ENCODE measurements at regions not wholly inside any gene's neighbourhood (a gene's known extent, or its start where the extent isn't known, plus 50 kb on each side); places are given as distances from the start of the nearest gene placed in this dataset.

DNA sequence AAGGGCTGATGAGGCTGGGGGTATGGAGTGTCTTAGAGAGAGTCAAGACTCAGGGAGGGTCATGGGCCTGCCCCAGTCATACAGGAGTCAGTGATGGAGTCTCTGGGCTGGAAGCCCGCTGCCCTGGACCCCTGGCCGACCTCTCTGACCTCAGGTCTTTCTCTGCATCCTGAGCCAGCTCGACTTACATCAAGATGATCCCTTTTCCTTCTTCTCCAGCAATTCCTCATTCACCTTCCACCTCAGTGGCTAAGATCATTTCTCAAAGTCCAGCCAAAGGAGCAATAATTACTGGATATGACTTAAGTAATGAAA is 308.6 kb downstream of the MATN1 start:
- no peak for DNase-seq (ENCODE audit: low read depth)
- no peak overlapping the region for H3K4me3 ChIP-seq (replicated peaks; ENCODE audit: low read depth, low read length)
- TF ChIP-seq, protein P1, sequence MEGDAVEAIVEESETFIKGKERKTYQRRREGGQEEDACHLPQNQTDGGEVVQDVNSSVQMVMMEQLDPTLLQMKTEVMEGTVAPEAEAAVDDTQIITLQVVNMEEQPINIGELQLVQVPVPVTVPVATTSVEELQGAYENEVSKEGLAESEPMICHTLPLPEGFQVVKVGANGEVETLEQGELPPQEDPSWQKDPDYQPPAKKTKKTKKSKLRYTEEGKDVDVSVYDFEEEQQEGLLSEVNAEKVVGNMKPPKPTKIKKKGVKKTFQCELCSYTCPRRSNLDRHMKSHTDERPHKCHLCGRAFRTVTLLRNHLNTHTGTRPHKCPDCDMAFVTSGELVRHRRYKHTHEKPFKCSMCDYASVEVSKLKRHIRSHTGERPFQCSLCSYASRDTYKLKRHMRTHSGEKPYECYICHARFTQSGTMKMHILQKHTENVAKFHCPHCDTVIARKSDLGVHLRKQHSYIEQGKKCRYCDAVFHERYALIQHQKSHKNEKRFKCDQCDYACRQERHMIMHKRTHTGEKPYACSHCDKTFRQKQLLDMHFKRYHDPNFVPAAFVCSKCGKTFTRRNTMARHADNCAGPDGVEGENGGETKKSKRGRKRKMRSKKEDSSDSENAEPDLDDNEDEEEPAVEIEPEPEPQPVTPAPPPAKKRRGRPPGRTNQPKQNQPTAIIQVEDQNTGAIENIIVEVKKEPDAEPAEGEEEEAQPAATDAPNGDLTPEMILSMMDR (IDR thresholded peaks at IDR 0.05; ENCODE audit: low read length, missing control alignments), result no peak

DNA sequence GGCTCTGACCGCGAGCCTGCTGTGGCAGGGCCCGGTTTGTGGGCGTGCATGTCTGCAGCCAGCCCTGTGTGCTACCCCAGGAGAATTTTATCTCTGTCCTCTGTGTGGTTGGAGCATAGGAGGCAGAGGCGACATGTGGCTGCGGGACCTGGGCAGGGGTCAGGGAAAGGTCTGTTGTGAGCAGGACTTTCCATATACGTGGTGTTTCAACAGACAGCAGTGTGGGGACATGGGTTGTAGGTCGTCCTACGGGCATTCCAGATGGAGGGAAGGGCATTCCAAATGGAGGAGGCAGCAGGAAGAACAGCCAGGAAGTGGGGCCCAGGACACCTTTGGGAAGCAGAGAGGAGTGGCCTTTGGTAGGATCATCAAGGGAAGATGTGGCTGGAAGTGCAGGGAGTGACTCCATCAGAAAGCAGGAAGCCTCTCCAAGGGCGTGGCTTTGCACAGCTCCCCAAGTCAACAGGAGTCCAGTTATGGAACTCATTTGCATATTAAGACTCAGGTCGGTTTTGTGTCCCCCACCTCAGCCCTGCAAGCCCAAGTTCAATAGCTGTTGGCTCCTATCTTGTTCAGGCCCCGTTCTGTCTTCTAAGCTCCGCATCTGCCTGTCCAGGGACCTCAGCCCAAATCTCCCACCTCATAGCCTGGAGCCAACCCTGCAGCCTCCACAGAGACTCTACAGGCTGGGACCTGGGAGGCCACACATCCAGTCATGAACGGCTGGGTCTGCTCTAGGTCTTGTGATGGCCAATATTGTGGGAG is 309.1 kb downstream of the MATN1 start:
- no peak overlapping the region for H3K4me3 ChIP-seq (replicated peaks; ENCODE audit: low read depth, low read length)
- TF ChIP-seq, protein P1 (IDR thresholded peaks at IDR 0.05; ENCODE audit: low read length, missing control alignments), result no peak
- DNase-seq (ENCODE audit: low read depth), result no peak

DNA sequence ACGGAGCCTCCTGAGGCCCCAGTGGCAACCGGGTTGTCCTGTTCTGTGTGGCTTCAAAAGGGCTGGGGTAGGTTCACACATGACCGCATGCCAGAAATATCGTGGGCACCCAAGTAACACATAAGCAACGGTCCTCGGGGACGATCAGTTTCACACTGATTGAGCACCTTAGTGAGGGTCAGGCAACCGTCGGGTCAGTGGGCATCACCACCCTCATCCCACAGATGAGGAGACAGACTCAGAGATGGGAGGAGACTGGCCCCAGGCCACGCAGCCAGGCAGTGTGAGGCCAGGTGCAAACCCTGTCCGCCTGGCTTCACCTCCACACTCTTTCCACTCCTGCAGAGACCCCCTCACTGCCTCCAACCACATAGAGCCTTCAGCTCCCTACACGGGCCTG is 309.8 kb downstream of the MATN1 start:
- TF ChIP-seq, protein P1 (IDR thresholded peaks at IDR 0.05; ENCODE audit: low read length, missing control alignments), result no peak
- DNase-seq (ENCODE audit: low read depth), result no peak

DNA sequence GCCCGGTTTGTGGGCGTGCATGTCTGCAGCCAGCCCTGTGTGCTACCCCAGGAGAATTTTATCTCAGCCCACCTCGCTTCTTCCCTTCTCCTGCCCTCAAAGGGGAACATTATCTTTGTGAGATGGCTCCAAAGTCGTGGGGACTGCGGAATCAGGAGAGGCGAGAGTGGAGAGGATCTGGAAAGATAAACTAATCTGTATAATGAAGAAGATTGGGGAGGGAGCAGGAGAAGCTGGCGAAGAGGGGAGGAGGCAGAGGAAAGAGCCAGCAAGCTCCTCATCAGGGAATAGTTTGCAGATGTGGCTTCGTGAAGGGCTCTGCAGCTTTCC is 310.3 kb downstream of the MATN1 start:
- H3K4me3 ChIP-seq (replicated peaks; ENCODE audit: low read depth, low read length), result no peak overlapping the region
- TF ChIP-seq, protein P1 (IDR thresholded peaks at IDR 0.05; ENCODE audit: low read length, missing control alignments), result no peak
- no peak for DNase-seq (ENCODE audit: low read depth)

More for the DNA sequence above, 309.8 kb downstream of the MATN1 start:
- H3K4me3 ChIP-seq (replicated peaks; ENCODE audit: low read depth, low read length), result no peak overlapping the region

DNA sequence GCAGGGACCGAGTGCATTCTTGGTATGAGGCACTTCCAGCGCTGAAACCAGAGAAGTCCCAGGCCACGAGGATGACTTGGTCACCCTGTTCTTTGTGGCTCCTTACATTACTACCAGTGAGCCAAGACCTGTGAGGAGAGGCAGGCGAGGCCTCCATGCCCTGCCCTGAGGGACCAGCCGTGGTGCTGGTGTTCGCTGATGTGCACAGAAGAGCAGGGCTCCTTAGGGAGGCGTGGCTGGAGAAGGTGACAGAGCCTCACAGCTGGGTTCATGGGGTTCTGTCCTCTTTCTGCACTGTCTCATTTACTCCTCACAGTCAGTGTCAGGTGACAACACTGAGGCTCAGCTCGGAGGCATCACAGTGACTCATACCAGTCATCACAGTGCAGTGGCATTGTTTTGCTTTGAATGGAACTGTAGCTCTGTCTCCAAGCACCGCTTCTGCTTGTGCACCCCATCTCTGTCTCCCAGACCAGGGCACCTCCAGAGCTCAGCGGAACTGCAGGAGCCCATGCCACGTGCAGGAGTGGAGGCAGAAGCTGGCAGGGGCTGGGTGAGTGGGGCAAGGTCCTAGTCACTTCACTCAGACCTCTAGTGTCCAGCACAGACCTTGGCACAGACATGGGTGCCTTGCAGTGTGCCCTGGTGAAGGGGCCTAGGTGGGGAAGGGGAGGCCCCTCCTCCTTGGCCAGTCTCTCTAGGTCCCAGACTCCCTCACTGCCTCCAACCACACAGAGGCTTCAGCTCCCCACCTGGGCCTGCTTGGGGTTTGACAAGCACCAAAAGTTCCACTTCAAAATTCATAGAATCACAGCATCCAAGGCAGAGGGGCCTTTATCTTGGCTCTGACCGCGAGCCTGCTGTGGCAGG is 310.9 kb downstream of the MATN1 start:
- DNase-seq (ENCODE audit: low read depth), result no peak
- H3K4me3 ChIP-seq (replicated peaks; ENCODE audit: low read depth, low read length), result no peak overlapping the region
- TF ChIP-seq, protein P1 (IDR thresholded peaks at IDR 0.05; ENCODE audit: low read length, missing control alignments), result no peak

DNA sequence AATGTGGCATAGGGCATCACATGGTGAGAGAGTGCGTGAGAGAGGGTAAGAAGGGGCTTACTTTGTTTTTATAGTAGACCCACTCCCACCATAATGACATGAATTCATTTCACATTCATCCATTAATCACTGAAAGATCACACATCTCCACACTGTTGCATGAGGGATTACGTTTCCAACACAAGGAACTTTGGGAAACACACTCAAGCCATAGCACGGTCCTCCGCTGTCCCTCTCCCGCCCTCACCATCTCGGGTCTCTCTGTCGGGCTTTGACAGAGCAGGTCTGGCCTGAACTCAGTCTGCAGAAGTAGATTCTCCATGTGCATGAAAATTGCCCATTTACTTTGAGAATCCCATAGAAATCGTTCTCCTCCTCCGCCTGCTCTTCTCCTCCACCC is 312.2 kb downstream of the MATN1 start:
- no peak overlapping the region for H3K4me3 ChIP-seq (replicated peaks; ENCODE audit: low read depth, low read length)
- no peak for DNase-seq (ENCODE audit: low read depth)
- TF ChIP-seq, protein P1 (IDR thresholded peaks at IDR 0.05; ENCODE audit: low read length, missing control alignments), result no peak

All from fibroblast of pulmonary artery (primary cell).